ENCODE measurements at regions not wholly inside any gene's neighbourhood (a gene's known extent, or its start where the extent isn't known, plus 50 kb on each side); places are given as distances from the start of the nearest gene placed in this dataset.

GRCh38 chr7:13524076-13524475, 465.4 kb downstream of the ETV1 start:
- TF ChIP-seq CTCF (conservative IDR thresholded peaks at IDR 0.05), result no peak
- TF ChIP-seq EZH2 (IDR thresholded peaks at IDR 0.05; ENCODE audit: low read depth), result no peak

Data from PC-9 (cell line).